HEK293T (cell line): ENCODE measurements at regions not wholly inside any gene's neighbourhood (a gene's known extent, or its start where the extent isn't known, plus 50 kb on each side); places are given as distances from the start of the nearest gene placed in this dataset.
"Not testable (repeated sequence)": the region's sequence is repeated elsewhere in the genome, so short reads cannot be mapped to it uniquely, and the experiment has no call there.

Experiments used
- CTCF ChIA-PET: fragments of 350-600 bp; formaldehyde crosslinking; extraction: SDS; loops from one replicate; lab custom pipeline; 2021; ENCODE audit warnings: antibody characterized with exemption, inconsistent platforms; lab: Yijun Ruan, JAX
- POLR2A ChIA-PET: fragments of 350-600 bp; formaldehyde crosslinking; extraction: SDS; loops from one replicate; lab custom pipeline; 2020; ENCODE audit warnings: antibody characterized with exemption, inconsistent platforms; lab: Yijun Ruan, JAX
- DNase-seq: peaks from one replicate; pipeline ENCODE4 v3.0.0; 2012; ENCODE audit warnings: mixed read lengths; ENCODE audit errors: extremely low spot score
- ARNT ChIP-seq: fragments of 450-650 bp; IDR thresholded peaks from 2 replicates; pipeline ENCODE4 v1.6.1; 2017; ENCODE audit warnings: mild to moderate bottlenecking
- BHLHE40 ChIP-seq: fragments of 450-650 bp; IDR thresholded peaks from 2 replicates; pipeline ENCODE4 v1.6.1; 2016; ENCODE audit warnings: mild to moderate bottlenecking, moderate library complexity, borderline replicate concordance
- CTBP1 ChIP-seq: fragments of 450-650 bp; IDR thresholded peaks from 2 replicates; pipeline ENCODE4 v1.6.1; 2016; ENCODE audit warnings: borderline replicate concordance
- ELF4 ChIP-seq: fragments of 450-650 bp; IDR thresholded peaks from 2 replicates; pipeline ENCODE4 v1.6.1; 2017; ENCODE audit warnings: antibody characterized with exemption
- FOXA1 ChIP-seq: fragments of 450-650 bp; IDR thresholded peaks from 2 replicates; pipeline ENCODE4 v1.6.1; 2016; ENCODE audit warnings: mild to moderate bottlenecking
- FOXK2 ChIP-seq: fragments of 450-650 bp; IDR thresholded peaks from 2 replicates; pipeline ENCODE4 v1.6.1; 2016; ENCODE audit warnings: mild to moderate bottlenecking
- FOXM1 ChIP-seq: fragments of 450-650 bp; IDR thresholded peaks from 2 replicates; pipeline ENCODE4 v1.6.1; 2017; ENCODE audit warnings: mild to moderate bottlenecking, borderline replicate concordance
- HDGF ChIP-seq: fragments of 450-650 bp; IDR thresholded peaks from 2 replicates; pipeline ENCODE4 v1.6.1; 2017; ENCODE audit warnings: antibody characterized with exemption, borderline replicate concordance
- L3MBTL2 ChIP-seq: fragments of 450-650 bp; conservative IDR thresholded peaks from 2 replicates; pipeline ENCODE4 v1.6.1; 2016; ENCODE audit warnings: mild to moderate bottlenecking
- LEF1 ChIP-seq: fragments of 450-650 bp; IDR thresholded peaks from 2 replicates; pipeline ENCODE4 v1.6.1; 2017; ENCODE audit warnings: mild to moderate bottlenecking, borderline replicate concordance
- NFRKB ChIP-seq: fragments of 450-650 bp; IDR thresholded peaks from 2 replicates; pipeline ENCODE4 v1.6.1; 2016; ENCODE audit warnings: mild to moderate bottlenecking, moderate library complexity
- PKNOX1 ChIP-seq: fragments of 450-650 bp; IDR thresholded peaks from 2 replicates; pipeline ENCODE4 v1.6.1; 2016
- SUZ12 ChIP-seq: fragments of 450-650 bp; IDR thresholded peaks from 2 replicates; pipeline ENCODE4 v1.6.1; 2016; ENCODE audit warnings: mild to moderate bottlenecking
- TARDBP ChIP-seq: fragments of 450-650 bp; IDR thresholded peaks from 2 replicates; pipeline ENCODE4 v1.6.1; 2016
- ZNF384 ChIP-seq: fragments of 450-650 bp; IDR thresholded peaks from 2 replicates; pipeline ENCODE4 v1.6.1; 2016

GRCh38 chr14:25394791-25395391, 344.9 kb upstream of the STXBP6 start:
- ChIA-PET POLR2A (no interaction called here), CTCF (no interaction called here)
- TF ChIP-seq ARNT (no peak), FOXM1 (no peak), BHLHE40 (no peak), CTBP1 (no peak), NFRKB (no peak), HDGF (no peak), PKNOX1 (no peak), FOXK2 (no peak)
- no peak for DNase-seq

- no peak for DNase-seq
- ChIA-PET CTCF (no interaction called here), POLR2A (no interaction called here)
- TF ChIP-seq CTBP1 (no peak), NFRKB (no peak), ELF4 (no peak), BHLHE40 (no peak), L3MBTL2 (no peak), FOXK2 (no peak), FOXA1 (no peak), ARNT (no peak), FOXM1 (no peak), LEF1 (no peak), SUZ12 (no peak), PKNOX1 (no peak)
Measured at GRCh38 chr14:25394356-25394755, 344.4 kb upstream of the STXBP6 start.

- CTCF ChIA-PET, result no interaction called here
- no peak for DNase-seq
- TF ChIP-seq ELF4 (no peak), TARDBP (no peak), FOXK2 (no peak)
- POLR2A ChIA-PET, result no interaction called here
Measured at GRCh38 chr14:25389948-25390347, 340.0 kb upstream of the STXBP6 start.

GRCh38 chr14:25381498-25381897, 331.6 kb upstream of the STXBP6 start:
- TF ChIP-seq SUZ12 (no peak), L3MBTL2 (no peak), ARNT (no peak), FOXA1 (no peak), HDGF (no peak), ZNF384 (no peak), NFRKB (no peak), LEF1 (no peak), PKNOX1 (no peak), CTBP1 (no peak), TARDBP (no peak), ELF4 (no peak)
- ChIA-PET POLR2A (interaction anchor here (1.1 kb wide), 1 partner anchor 10 kb away, joined by 4 read pairs; no protein-coding TSS in a partner anchor), CTCF (interaction anchor here (0.6 to 1.2 kb wide), 5 partner anchors 19 to 122 kb away, joined by 3 to 8 read pairs (median 4); no protein-coding TSS in a partner anchor)
- peak; percentile 17 for DNase-seq

- ChIA-PET POLR2A (no interaction called here), CTCF (no interaction called here)
- no peak for TF ChIP-seq CTBP1
- no peak for TF ChIP-seq FOXM1
- no peak for TF ChIP-seq FOXA1
- no peak for TF ChIP-seq BHLHE40
- TF ChIP-seq TARDBP, result no peak
- no peak for TF ChIP-seq ZNF384
- no peak for TF ChIP-seq HDGF
- no peak for TF ChIP-seq ELF4
- DNase-seq, result no peak
Measured at GRCh38 chr14:25375639-25376038, 325.7 kb upstream of the STXBP6 start.

- no peak for DNase-seq
- ChIA-PET CTCF (no interaction called here), POLR2A (interaction anchor here (1.4 kb wide), 1 partner anchor 10 kb away, joined by 4 read pairs; no protein-coding TSS in a partner anchor)
- TF ChIP-seq L3MBTL2, result no peak
- TF ChIP-seq TARDBP, result no peak
- no peak for TF ChIP-seq BHLHE40
Measured at GRCh38 chr14:25371068-25371467, 321.1 kb upstream of the STXBP6 start.

GRCh38 chr14:25370057-25370456, 320.1 kb upstream of the STXBP6 start:
- POLR2A ChIA-PET, CTCF ChIA-PET, DNase-seq: not testable (repeated sequence)
